ENCODE measurements at regions not wholly inside any gene's neighbourhood (a gene's known extent, or its start where the extent isn't known, plus 50 kb on each side); places are given as distances from the start of the nearest gene placed in this dataset.
"Not testable (repeated sequence)": the region's sequence is repeated elsewhere in the genome, so short reads cannot be mapped to it uniquely, and the experiment has no call there.

DNA sequence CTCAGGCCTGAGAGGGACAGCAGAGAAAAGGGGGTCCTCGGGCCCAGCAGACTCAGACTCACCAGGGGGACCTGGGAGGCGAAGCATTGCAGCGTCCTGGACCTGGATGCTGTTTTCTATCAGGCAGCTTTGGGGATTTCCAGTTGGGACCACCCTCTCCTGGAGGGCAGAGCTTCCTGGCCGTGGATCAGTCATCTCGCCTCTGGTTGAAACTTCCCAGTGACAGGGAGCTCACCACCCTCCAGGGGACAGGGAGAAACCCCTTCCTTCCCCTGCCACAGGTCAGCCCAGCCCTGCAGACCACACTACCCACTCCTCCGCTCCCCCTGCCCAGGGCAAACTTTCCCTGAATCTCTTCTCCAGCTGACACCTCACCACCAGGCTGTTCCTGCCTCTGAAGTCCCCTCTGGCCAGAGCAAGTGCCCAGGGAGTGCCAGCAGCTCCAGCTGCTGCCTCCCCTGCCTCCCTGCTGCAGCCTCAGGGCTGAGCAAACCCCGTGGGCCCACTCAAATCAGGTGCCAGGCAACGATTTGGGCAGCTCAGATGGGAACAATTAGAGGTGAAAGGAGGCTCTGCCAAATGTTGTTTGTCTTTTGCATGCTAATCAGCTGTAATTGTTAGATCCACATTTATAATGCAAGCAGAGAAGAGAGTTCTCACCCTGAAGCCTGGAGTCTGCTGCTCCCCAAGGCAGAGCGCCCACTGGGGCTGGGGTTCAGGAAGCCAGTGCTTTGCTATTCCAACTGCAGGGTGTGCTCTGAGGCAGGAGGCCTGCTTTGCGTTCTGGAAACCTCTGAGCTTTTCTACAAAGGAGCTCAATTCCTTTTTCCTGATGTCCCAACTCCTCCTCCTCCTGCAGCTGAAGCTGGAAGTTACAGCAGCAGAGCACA lies 322.5 kb upstream of the SFSWAP start:
- 20 to 83% (median 79%) methylated on average over 1 to 5 of the region's 10 CpGs; no CpG with 5 or more reads in 5 of the 10 experiments for WGBS, 10 experiments
- H3K4me3 ChIP-seq; in situ Hi-C loops (cut with MboI; ENCODE audit: low pct_unique_long_range_greater_than_20kb in 2 of 9, low sequenced_read_pairs in 9 of 9, unreplicated experiment in 9 of 9); H3K27ac ChIP-seq: not testable (repeated sequence)
- peaks cover 38 to 43% of the 10 kb centered on the region in 2 donors for H3K4me1 ChIP-seq (replicated peaks in 1 of 2)
- ATAC-seq (replicated peaks in 6 of 8), result peak in 7 of 8 experiments; percentile 25 to 76 (median 43)

DNA sequence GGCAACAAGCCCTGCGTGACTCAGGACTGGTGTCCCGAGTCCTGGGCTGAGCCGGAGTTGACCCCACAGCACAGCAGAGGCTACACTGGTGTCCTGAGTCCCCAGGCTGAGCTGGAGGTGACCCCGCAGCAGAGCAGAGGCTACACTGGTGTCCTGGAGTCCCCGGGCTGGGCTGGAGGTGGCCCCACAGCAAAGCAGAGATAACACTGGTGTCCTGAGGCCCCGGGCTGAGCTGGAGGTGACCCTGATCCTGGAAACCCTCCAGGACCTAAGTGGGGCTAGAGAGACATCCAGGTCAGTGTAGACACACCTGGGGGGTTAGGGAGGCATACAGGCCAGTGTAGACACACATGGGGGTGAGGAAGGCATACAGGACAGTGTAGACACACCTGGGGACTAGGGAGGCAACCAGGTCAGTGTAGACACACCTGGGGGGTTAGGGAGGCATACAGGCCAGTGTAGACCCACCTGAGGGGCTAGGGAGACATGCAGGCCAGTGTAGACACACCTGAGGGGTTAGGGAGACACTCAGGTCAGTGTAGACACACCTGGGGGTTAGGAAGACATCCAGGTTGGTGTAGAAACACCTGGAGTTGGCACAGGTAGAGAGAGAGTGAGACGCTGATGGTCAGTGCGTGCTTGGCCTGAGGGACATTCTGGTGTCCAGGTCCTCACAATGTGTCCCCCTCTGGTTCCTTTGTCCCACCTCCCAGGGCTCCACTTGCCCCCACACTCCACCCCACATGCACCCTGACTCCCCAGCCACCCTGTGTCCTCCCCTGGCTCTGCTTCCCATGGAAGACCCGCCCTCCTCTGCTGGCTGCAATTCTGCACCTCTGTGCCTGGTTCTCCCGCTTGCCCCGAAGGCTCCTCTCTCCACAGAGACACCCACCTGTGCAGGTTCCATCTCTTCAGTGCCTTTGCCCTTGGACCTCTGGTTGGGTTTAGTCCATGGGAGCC lies 321.6 kb upstream of the SFSWAP start:
- Histone ChIP-seq H3K4me1 (replicated peaks in 1 of 2) (peaks cover 32 to 38% of the 10 kb centered on the region in 2 donors), H3K27ac (no peak overlapping the region), H3K4me3 (no peak overlapping the region)
- no peak for ATAC-seq (replicated peaks in 6 of 8)
- WGBS, 10 experiments, result no CpG with 5 or more reads among the region's 11 CpGs
- in situ Hi-C loops (cut with MboI; ENCODE audit: low pct_unique_long_range_greater_than_20kb in 2 of 9, low sequenced_read_pairs in 9 of 9, unreplicated experiment in 9 of 9), result no loop called here

GRCh38 chr12:131390412-131391334 lies 320.2 kb upstream of the SFSWAP start:
- WGBS, 10 experiments, result 7 to 63% (median 42%) methylated on average over 2 to 11 of the region's 19 CpGs; no CpG with 5 or more reads in 2 of the 10 experiments
- peaks cover 28 to 35% of the 10 kb centered on the region in 2 donors for H3K4me1 ChIP-seq (replicated peaks in 1 of 2)
- ATAC-seq (replicated peaks in 6 of 8), result peak in 6 of 8 experiments; percentile 38 to 77 (median 53)
- in situ Hi-C loops (cut with MboI; ENCODE audit: low pct_unique_long_range_greater_than_20kb in 2 of 9, low sequenced_read_pairs in 9 of 9, unreplicated experiment in 9 of 9), result no loop called here
- H3K27ac ChIP-seq, result peak overlapping the region in 1 of 2 donors; percentile 18
- no peak overlapping the region for H3K4me3 ChIP-seq

- Histone ChIP-seq H3K4me1 (replicated peaks in 1 of 2) (peaks cover 28 to 32% of the 10 kb centered on the region in 2 donors), H3K27ac (peak overlapping the region in 1 of 2 donors; percentile 18), H3K4me3 (no peak overlapping the region)
- WGBS, 10 experiments, result 35 to 89% (median 70%) methylated on average over 2 to 6 of the region's 10 CpGs; no CpG with 5 or more reads in 7 of the 10 experiments
- in situ Hi-C loops (cut with MboI; ENCODE audit: low pct_unique_long_range_greater_than_20kb in 2 of 9, low sequenced_read_pairs in 9 of 9, unreplicated experiment in 9 of 9), result no loop called here
- peak in 4 of 8 experiments; percentile 1 to 9 (median 6) for ATAC-seq (replicated peaks in 6 of 8)
Observed at GRCh38 chr12:131391399-131391798, 319.5 kb upstream of the SFSWAP start.

GRCh38 chr12:131394752-131395151 lies 316.1 kb upstream of the SFSWAP start:
- H3K27ac ChIP-seq, result peak overlapping the region in 1 of 2 donors; percentile 53
- ATAC-seq (replicated peaks in 6 of 8), result peak in 5 of 8 experiments; percentile 39 to 66 (median 54)
- WGBS, 10 experiments, result 0 to 70% (median 49%) methylated on average over 1 to 2 of the region's 11 CpGs; no CpG with 5 or more reads in 6 of the 10 experiments
- in situ Hi-C loops (cut with MboI; ENCODE audit: low pct_unique_long_range_greater_than_20kb in 2 of 9, low sequenced_read_pairs in 9 of 9, unreplicated experiment in 9 of 9); H3K4me3 ChIP-seq: not testable (repeated sequence)
- H3K4me1 ChIP-seq (replicated peaks in 1 of 2), result peaks cover 19 to 25% of the 10 kb centered on the region in 2 donors

- 45 to 94% (median 81%) methylated on average over 1 to 5 of the region's 5 CpGs for WGBS, 10 experiments
- H3K4me3 ChIP-seq; H3K27ac ChIP-seq; in situ Hi-C loops (cut with MboI; ENCODE audit: low pct_unique_long_range_greater_than_20kb in 2 of 9, low sequenced_read_pairs in 9 of 9, unreplicated experiment in 9 of 9); ATAC-seq (replicated peaks in 6 of 8): not testable (repeated sequence)
- H3K4me1 ChIP-seq (replicated peaks in 1 of 2), result peaks cover 19 to 20% of the 10 kb centered on the region in 2 donors
Observed at GRCh38 chr12:131395209-131395684, 315.6 kb upstream of the SFSWAP start.

DNA sequence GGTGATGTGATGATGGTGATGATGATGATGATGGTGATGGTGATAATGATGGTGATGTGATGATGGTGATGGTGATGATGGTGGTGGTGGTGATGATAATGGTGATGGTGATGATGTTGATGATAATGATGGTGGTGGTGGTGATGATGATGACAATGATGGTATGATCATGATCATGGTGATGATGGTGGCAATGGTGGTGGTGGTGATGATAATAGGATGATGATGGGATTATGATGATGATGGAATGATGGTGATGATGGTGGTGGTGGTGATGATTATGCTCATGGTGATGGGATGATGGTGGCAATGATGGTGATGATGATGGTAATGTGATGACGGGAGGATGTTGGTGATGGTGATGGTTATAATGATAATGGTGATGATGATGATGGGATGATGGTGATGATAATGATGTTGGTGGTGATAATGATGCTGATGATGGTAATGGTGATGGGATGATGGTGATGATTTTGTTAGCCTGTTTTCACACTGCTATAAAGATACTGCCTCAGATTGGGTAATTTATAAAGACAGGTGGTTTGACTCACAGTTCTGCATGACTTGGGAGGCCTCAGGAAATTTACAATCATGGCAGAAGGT lies 314.8 kb upstream of the SFSWAP start:
- H3K4me3 ChIP-seq, result no peak overlapping the region
- ATAC-seq (replicated peaks in 6 of 8), result no peak
- no peak overlapping the region for H3K27ac ChIP-seq
- peaks cover 12 to 18% of the 10 kb centered on the region in 2 donors for H3K4me1 ChIP-seq (replicated peaks in 1 of 2)
- WGBS, 10 experiments, result 0 to 100% (median 82%) methylated on average over 1 of the region's 1 CpG; no CpG with 5 or more reads in 2 of the 10 experiments
- in situ Hi-C loops (cut with MboI; ENCODE audit: low pct_unique_long_range_greater_than_20kb in 2 of 9, low sequenced_read_pairs in 9 of 9, unreplicated experiment in 9 of 9), result no loop called here

- ATAC-seq (replicated peaks in 6 of 8), result no peak
- WGBS, 10 experiments, result 0 to 63% (median 38%) methylated on average over 1 to 3 of the region's 5 CpGs
- in situ Hi-C loops (cut with MboI; ENCODE audit: low pct_unique_long_range_greater_than_20kb in 2 of 9, low sequenced_read_pairs in 9 of 9, unreplicated experiment in 9 of 9), result no loop called here
- peaks cover 0 to 9% of the 10 kb centered on the region in 2 donors for H3K4me1 ChIP-seq (replicated peaks in 1 of 2)
- H3K27ac ChIP-seq, result no peak overlapping the region
- H3K4me3 ChIP-seq, result no peak overlapping the region
Observed at GRCh38 chr12:131397493-131398181, 313.3 kb upstream of the SFSWAP start.

GRCh38 chr12:131399000-131399399 lies 311.9 kb upstream of the SFSWAP start:
- in situ Hi-C loops (cut with MboI; ENCODE audit: low pct_unique_long_range_greater_than_20kb in 2 of 9, low sequenced_read_pairs in 9 of 9, unreplicated experiment in 9 of 9), result no loop called here
- H3K4me1 ChIP-seq (replicated peaks in 1 of 2), result peaks cover 0 to 9% of the 10 kb centered on the region in 2 donors
- ATAC-seq (replicated peaks in 6 of 8), result no peak

DNA sequence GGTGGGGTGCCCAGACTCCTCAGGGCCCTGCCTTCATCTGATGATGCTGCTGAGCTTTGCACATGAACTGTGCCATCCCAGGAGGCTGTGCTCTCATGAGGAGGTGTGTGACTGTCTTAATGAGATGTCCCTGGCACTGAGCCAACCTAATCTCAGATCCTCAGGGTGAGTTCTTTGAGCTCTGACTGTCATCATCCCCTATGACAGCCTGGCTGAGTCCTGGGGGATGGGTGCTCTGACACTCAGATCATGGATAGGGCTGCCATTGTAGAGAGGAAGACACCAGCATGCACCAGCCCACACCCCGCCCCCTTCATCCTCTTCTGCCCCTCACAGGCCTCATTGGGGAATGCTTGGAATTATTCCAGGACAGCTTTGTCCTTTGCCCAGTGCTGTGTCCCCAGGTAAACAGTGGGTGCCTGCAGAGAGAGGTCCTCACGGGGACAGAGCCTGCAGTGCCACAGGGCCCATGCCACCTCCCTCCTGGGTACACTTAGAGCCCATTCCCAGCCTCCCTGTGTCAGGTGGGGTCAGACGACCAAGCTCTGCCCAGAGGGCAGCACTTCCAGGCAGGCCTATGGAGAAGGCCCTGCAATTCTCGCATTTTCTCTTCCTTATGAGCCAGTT lies 310.1 kb upstream of the SFSWAP start:
- peak in 5 of 8 experiments; percentile 86 to 95 (median 91) for ATAC-seq (replicated peaks in 6 of 8)
- in situ Hi-C loops (cut with MboI; ENCODE audit: low pct_unique_long_range_greater_than_20kb in 2 of 9, low sequenced_read_pairs in 9 of 9, unreplicated experiment in 9 of 9); H3K4me3 ChIP-seq; H3K4me1 ChIP-seq (replicated peaks in 1 of 2): not testable (repeated sequence)
- no CpG with 5 or more reads among the region's 4 CpGs for WGBS, 10 experiments
- H3K27ac ChIP-seq, result peak overlapping the region in 1 of 2 donors; percentile 3

More at GRCh38 chr12:131399000-131399399, 311.9 kb upstream of the SFSWAP start:
- Histone ChIP-seq H3K4me3 (no peak overlapping the region), H3K27ac (no peak overlapping the region)
